OCI-LY3 (cell line): ENCODE measurements at regions not wholly inside any gene's neighbourhood (a gene's known extent, or its start where the extent isn't known, plus 50 kb on each side); places are given as distances from the start of the nearest gene placed in this dataset.

Source experiments
- H2AFZ ChIP-seq: fragments of 200-600, 300-600 bp; shearing (Covaris generic); 2 replicates; pipeline ENCODE4 v1.6.0; 2014; ENCODE audit warnings: antibody characterized with exemption, low read depth, low read length
- H3K27ac ChIP-seq: fragments of 200-600, 300-600 bp; sonication (generic); 2 replicates; pipeline ENCODE4 v1.5.1; 2014; ENCODE audit warnings: mild to moderate bottlenecking, low read length, moderate library complexity, mixed read lengths
- H3K27me3 ChIP-seq: fragments of 200-600, 300-600 bp; sonication (generic); 2 replicates; pipeline ENCODE4 v1.6.1; 2014; ENCODE audit warnings: low read depth, low read length, mixed read lengths
- H3K36me3 ChIP-seq: fragments of 200-600, 300-600 bp; sonication (generic); replicated peaks from 2 replicates; pipeline ENCODE3; 2014; ENCODE audit warnings: low read depth, low read length, mixed read lengths
- H3K4me1 ChIP-seq: fragments of 300-600, 200-600 bp; sonication (generic); 2 replicates; pipeline ENCODE4 v1.6.1; 2014; ENCODE audit warnings: low read length, mixed read lengths
- H3K4me2 ChIP-seq: fragments of 200-600, 300-600 bp; sonication (generic); 2 replicates; pipeline ENCODE4 v1.6.1; 2014; ENCODE audit warnings: low read length, mixed read lengths
- H3K4me3 ChIP-seq: fragments of 300-600, 200-600 bp; sonication (generic); 2 replicates; pipeline ENCODE4 v1.5.1; 2014; ENCODE audit warnings: antibody characterized with exemption, mild to moderate bottlenecking, low read length, moderate library complexity
- H3K79me2 ChIP-seq: fragments of 300-600, 200-600 bp; shearing (Covaris generic); 2 replicates; pipeline ENCODE4 v1.6.1; 2014; ENCODE audit warnings: mild to moderate bottlenecking, low read length, mixed read lengths
- H3K9ac ChIP-seq: fragments of 300-600, 200-600 bp; shearing (Covaris generic); 2 replicates; pipeline ENCODE4 v1.6.0; 2014; ENCODE audit warnings: mild to moderate bottlenecking, low read length, moderate library complexity
- H3K9me3 ChIP-seq: fragments of 200-600, 300-600 bp; shearing (Covaris generic); 2 replicates; pipeline ENCODE4 v1.6.1; 2014; ENCODE audit warnings: low read length, mixed read lengths; ENCODE audit not compliant: insufficient read depth
- H4K20me1 ChIP-seq: fragments of 200-600, 300-600 bp; sonication (generic); 2 replicates; pipeline ENCODE4 v1.6.1; 2016; ENCODE audit warnings: low read length, mixed read lengths; ENCODE audit not compliant: insufficient read depth
- EZH2phosphoT487 ChIP-seq: fragments of 200-600 bp; shearing (Covaris generic); IDR thresholded peaks from 2 replicates; pipeline ENCODE4 v1.6.1; 2018; ENCODE audit warnings: antibody characterized with exemption, mixed run types, low read depth
- TF ChIP-seq, protein P1 (sequence below): fragments of 200-600, 300-600 bp; sonication (generic); IDR thresholded peaks from 2 replicates; pipeline ENCODE4 v1.5.1; 2014; ENCODE audit warnings: antibody characterized with exemption, low read length, low read depth

DNA sequence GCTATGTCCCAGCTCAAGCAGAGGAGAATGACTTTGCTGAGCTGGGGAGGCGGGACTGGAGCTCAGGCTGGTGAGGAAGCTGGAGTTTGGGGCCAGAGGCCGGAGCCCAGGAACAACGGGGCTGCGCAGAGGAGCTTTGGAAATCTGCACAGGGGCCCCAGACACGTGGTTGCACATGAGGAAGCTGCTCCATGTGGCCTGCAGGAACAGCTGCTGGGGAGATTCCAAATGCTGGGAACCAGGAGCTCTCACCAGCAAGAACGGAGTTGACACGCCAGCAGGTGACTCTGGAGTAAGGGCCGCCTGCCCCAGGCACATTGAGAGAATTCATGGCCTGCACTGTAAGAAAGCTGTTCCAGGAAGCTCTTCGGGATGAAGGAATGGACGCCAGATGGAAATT lies 91.0 kb downstream of the OLFM1 start:
- H3K27ac ChIP-seq, result no peak overlapping the region
- no peaks in the 10 kb centered on the region for H3K27me3 ChIP-seq
- H2AFZ ChIP-seq, result no peak overlapping the region
- no peak overlapping the region for H3K4me2 ChIP-seq
- H3K9me3 ChIP-seq, result no peaks in the 10 kb centered on the region
- TF ChIP-seq, protein P1, sequence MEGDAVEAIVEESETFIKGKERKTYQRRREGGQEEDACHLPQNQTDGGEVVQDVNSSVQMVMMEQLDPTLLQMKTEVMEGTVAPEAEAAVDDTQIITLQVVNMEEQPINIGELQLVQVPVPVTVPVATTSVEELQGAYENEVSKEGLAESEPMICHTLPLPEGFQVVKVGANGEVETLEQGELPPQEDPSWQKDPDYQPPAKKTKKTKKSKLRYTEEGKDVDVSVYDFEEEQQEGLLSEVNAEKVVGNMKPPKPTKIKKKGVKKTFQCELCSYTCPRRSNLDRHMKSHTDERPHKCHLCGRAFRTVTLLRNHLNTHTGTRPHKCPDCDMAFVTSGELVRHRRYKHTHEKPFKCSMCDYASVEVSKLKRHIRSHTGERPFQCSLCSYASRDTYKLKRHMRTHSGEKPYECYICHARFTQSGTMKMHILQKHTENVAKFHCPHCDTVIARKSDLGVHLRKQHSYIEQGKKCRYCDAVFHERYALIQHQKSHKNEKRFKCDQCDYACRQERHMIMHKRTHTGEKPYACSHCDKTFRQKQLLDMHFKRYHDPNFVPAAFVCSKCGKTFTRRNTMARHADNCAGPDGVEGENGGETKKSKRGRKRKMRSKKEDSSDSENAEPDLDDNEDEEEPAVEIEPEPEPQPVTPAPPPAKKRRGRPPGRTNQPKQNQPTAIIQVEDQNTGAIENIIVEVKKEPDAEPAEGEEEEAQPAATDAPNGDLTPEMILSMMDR, result no peak
- TF ChIP-seq EZH2phosphoT487, result no peak
- H3K4me1 ChIP-seq, result no peaks in the 10 kb centered on the region
- H4K20me1 ChIP-seq, result no peaks in the 10 kb centered on the region
- H3K36me3 ChIP-seq, result no peaks in the 10 kb centered on the region
- H3K79me2 ChIP-seq, result no peaks in the 10 kb centered on the region
- H3K4me3 ChIP-seq, result no peak overlapping the region
- H3K9ac ChIP-seq, result no peak overlapping the region

DNA sequence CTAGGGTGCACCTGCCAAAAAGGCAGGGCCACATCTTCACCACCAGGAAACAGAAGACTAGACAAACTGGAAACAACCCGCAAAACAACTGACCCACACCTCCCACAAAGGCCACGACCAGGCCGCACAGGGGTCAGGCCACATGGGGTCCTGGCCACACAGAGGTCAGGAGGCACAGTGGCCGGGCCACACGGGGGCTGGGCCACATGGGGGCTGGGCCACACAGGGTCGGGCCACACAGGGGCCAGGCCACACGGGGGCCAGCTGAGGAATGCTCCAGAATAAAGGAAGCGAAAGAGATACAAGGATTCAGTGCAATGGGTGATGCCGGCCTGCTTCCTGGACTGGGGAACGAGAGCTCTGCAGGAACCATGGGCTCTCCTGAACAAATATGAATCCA lies 91.6 kb downstream of the OLFM1 start:
- no peaks in the 10 kb centered on the region for H3K9me3 ChIP-seq
- no peak overlapping the region for H3K9ac ChIP-seq
- no peak overlapping the region for H3K4me3 ChIP-seq
- no peaks in the 10 kb centered on the region for H3K27me3 ChIP-seq
- H3K27ac ChIP-seq, result no peak overlapping the region
- H3K36me3 ChIP-seq, result no peaks in the 10 kb centered on the region
- H3K79me2 ChIP-seq, result no peaks in the 10 kb centered on the region
- H2AFZ ChIP-seq, result no peak overlapping the region
- H3K4me1 ChIP-seq, result no peaks in the 10 kb centered on the region
- TF ChIP-seq, protein P1, result no peak
- no peak for TF ChIP-seq EZH2phosphoT487
- no peak overlapping the region for H3K4me2 ChIP-seq
- no peaks in the 10 kb centered on the region for H4K20me1 ChIP-seq

GRCh38 chr9:135179976-135180375 lies 92.5 kb downstream of the OLFM1 start:
- Histone ChIP-seq H3K4me3 (no peak overlapping the region), H3K27ac (no peak overlapping the region), H3K9me3 (no peaks in the 10 kb centered on the region), H3K9ac (no peak overlapping the region), H3K36me3 (no peaks in the 10 kb centered on the region), H3K27me3 (no peaks in the 10 kb centered on the region), H3K79me2 (no peaks in the 10 kb centered on the region), H4K20me1 (no peaks in the 10 kb centered on the region), H2AFZ (no peak overlapping the region), H3K4me1 (no peaks in the 10 kb centered on the region), H3K4me2 (no peak overlapping the region)
- TF ChIP-seq, protein P1, result no peak
- TF ChIP-seq EZH2phosphoT487, result no peak

DNA sequence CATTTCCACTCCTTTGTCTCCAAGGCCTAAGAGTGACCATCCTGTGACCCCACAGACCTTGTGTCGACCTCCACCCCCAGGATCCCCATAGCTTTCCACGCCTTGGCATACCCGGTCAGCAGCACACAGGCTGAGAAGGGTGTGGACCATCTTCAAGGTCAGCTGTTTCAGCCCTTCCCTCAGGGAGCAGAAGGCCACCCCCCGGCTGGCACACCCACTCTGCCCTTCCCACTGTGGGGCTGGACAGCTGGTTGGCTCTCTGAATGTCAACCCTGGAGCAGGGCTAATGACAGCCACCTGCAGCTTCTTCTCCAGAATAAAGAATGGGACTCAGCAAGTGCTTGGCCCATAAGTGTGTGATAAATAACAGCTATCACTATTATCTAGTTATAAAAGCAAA lies 93.1 kb downstream of the OLFM1 start:
- no peaks in the 10 kb centered on the region for H3K4me1 ChIP-seq
- H3K36me3 ChIP-seq, result no peaks in the 10 kb centered on the region
- TF ChIP-seq EZH2phosphoT487, result no peak
- TF ChIP-seq, protein P1, result no peak
- H3K9me3 ChIP-seq, result no peaks in the 10 kb centered on the region
- H3K9ac ChIP-seq, result no peak overlapping the region
- no peak overlapping the region for H3K4me3 ChIP-seq
- no peaks in the 10 kb centered on the region for H3K27me3 ChIP-seq
- H3K79me2 ChIP-seq, result no peaks in the 10 kb centered on the region
- H4K20me1 ChIP-seq, result no peaks in the 10 kb centered on the region
- no peak overlapping the region for H3K4me2 ChIP-seq
- H3K27ac ChIP-seq, result no peak overlapping the region
- no peak overlapping the region for H2AFZ ChIP-seq
